GM18861 (cell line): ENCODE measurements at regions not wholly inside any gene's neighbourhood (a gene's known extent, or its start where the extent isn't known, plus 50 kb on each side); places are given as distances from the start of the nearest gene placed in this dataset.
"Not testable (repeated sequence)": the region's sequence is repeated elsewhere in the genome, so short reads cannot be mapped to it uniquely, and the experiment has no call there.

ENCODE experiments used
- ATAC-seq: cut with Tn5 transposase; IDR thresholded peaks from one replicate; pipeline ENCODE4 v1.9.1; 2021; ENCODE audit not compliant: unreplicated experiment

- not testable (repeated sequence) for ATAC-seq
Measured at GRCh38 chr5:99478450-99478849, 549.6 kb upstream of the CHD1 start.

- not testable (repeated sequence) for ATAC-seq
Measured at GRCh38 chr5:99473328-99473727, 544.5 kb upstream of the CHD1 start.

- not testable (repeated sequence) for ATAC-seq
Measured at GRCh38 chr5:99471726-99472125, 542.9 kb upstream of the CHD1 start.

DNA sequence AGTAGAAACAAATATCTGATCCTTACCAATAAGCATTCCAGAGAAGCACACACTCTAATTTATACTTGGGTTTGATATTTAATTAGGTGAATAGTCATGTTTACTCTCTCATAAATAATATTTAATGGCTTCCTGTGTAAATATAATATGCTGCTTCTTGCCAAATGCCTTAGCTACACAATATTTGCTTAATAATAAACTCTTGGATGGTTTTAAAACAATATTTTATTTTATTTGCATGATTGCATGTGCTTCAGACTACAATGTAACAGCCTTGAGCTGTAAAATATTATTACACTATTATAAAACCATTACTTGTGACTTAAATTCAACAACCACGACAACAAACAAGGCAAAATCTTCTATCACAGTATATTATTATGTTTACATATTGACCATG lies 542.4 kb upstream of the CHD1 start:
- ATAC-seq: not testable (repeated sequence)

DNA sequence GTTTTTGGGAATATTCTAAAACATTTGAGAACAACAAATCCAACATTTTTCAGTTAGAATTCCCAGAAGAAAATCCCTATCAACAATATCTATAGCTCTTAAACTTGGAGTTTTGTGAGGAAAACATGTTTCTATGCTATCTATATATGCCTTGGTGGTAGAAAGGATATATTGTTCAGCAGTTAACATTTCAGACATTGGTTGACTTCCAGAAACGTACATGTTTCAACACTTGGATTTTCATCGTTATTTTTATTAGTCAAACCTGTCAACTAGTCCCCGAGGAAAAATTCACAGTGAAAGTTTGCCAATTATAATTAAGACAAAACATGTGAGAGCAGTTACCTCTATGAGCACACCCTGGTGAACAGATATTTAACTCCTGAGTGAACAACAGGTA lies 541.8 kb upstream of the CHD1 start:
- ATAC-seq: not testable (repeated sequence)

DNA sequence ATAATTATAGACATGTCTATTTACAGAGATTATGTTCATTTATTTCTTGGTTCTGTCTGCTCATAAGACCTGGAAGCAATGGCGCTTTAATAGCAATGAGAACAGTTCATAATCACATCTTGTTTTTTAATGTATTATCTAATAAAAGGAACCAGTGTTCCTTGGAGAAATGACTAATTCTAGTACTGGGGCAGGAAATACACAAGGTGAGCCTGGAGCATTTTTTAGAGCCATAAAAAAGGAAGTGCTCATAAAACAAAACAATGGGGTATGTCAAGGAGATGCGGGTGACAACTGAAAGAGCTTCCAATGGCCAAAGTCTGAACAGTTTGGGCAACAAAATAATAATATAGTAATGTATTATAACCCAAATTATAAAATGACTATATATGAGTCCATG lies 531.9 kb upstream of the CHD1 start:
- no peak for ATAC-seq

- ATAC-seq: no peak
Measured at GRCh38 chr5:99453196-99453595, 524.4 kb upstream of the CHD1 start.

- ATAC-seq: no peak
Measured at GRCh38 chr5:99449786-99450185, 521.0 kb upstream of the CHD1 start.

DNA sequence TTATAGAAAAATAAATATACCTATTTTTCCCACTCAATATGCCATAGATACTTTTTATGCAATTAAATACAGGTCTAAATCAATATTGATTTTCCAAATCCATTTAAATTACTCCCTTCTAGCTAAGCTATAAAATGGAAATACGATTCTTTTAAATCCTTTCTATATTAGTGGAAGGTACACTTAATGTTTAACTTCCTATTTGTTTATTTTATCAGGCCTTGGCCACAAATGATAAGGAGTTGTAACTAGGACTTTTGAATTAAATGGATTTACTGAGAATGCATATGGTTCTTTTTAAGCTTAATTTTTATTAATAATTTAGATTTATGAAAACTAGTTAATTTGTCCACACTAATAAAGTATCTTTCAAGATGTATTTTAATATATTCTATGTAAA lies 517.0 kb upstream of the CHD1 start:
- ATAC-seq: no peak

- ATAC-seq: no peak
Measured at GRCh38 chr5:99441235-99441634, 512.4 kb upstream of the CHD1 start.

- ATAC-seq: no peak
Measured at GRCh38 chr5:99438619-99439018, 509.8 kb upstream of the CHD1 start.

DNA sequence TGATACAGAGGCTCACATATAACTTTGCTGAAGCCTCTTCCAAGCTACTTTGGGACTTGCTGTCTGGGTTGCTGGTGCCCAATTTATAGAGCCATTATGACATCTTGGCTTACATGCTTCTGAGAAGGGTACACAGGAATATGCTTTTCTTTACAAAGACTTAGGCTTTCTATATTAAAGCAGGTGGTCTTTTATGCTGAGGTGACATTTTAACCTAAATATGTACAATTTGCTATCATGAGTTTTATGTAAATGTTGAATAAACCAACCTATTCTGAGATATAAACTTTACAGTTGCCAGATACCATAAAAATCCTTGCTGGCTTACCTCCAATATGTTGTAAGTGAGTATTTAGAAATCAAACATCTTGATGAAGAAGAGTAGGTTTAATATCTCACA lies 509.2 kb upstream of the CHD1 start:
- no peak for ATAC-seq

DNA sequence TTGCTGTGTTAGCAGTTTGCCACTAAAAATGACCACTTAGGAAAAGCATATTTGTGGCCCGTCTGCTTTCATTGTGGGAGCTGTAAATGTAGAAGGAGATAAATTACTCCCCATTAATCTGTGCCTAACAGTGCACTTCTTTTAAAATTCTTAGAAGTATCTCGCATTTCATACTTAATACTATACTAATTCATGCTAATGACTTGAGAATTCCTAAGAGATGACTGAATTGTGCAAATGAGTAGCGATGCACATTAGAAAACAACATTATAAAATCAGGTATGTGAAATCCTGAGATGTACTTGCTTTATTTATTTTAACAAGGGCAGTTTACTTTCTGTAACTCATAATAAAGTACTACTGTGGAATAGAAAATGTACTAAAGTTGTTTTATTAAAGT lies 494.6 kb upstream of the CHD1 start:
- not testable (repeated sequence) for ATAC-seq

- not testable (repeated sequence) for ATAC-seq
Measured at GRCh38 chr5:99418640-99419039, 489.8 kb upstream of the CHD1 start.

- ATAC-seq: not testable (repeated sequence)
Measured at GRCh38 chr5:99410386-99410785, 481.6 kb upstream of the CHD1 start.

DNA sequence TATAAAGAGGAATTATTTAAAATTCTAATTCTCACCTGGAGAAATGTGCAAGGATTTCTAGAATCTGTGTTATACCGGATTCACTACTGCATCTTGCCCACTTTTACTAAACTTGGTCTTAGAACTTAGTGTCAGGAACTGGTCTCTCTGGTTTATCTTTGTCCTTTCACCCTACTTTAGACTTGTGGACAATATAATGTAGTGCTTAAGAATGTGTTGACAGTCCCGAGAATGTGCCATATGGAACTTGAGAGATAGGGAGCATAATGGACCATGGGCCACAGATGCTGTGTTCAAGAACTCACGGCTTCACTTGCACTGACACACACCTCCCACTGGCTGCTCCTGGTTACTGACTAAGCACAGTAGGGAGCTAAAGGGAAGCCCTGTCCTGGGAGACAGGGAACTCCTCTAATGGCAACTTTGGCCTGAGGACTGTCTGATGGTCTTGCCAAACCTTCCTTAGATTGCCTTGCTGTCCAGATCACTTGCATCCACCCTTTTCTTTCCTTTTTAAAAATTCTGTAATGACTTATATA lies 476.0 kb upstream of the CHD1 start:
- ATAC-seq: not testable (repeated sequence)

GRCh38 chr5:99400571-99400970 lies 471.8 kb upstream of the CHD1 start:
- not testable (repeated sequence) for ATAC-seq

- ATAC-seq: no peak
Measured at GRCh38 chr5:99398976-99399375, 470.2 kb upstream of the CHD1 start.

GRCh38 chr5:99386406-99387077 lies 457.7 kb upstream of the CHD1 start:
- ATAC-seq: no peak

DNA sequence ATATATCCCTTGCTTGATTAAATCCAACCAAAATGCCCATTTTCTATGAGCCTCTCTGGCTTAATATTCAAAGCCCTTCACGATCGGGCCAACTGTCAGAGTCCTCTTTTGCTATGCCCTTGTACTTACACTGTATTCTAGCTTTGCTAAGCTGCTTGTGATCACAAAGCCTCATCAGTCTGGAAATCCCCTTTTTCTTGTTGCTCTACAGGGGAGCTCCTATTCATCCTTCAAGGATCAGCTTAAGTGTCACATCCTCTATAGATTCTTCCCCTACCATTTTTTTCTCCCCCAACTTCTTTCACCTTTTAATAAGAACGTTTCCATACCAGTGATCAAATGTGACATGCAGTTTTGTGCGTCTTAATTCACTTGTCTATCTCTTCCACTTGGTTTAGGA lies 450.4 kb upstream of the CHD1 start:
- no peak for ATAC-seq

- ATAC-seq: no peak
Measured at GRCh38 chr5:99378443-99378842, 449.6 kb upstream of the CHD1 start.

DNA sequence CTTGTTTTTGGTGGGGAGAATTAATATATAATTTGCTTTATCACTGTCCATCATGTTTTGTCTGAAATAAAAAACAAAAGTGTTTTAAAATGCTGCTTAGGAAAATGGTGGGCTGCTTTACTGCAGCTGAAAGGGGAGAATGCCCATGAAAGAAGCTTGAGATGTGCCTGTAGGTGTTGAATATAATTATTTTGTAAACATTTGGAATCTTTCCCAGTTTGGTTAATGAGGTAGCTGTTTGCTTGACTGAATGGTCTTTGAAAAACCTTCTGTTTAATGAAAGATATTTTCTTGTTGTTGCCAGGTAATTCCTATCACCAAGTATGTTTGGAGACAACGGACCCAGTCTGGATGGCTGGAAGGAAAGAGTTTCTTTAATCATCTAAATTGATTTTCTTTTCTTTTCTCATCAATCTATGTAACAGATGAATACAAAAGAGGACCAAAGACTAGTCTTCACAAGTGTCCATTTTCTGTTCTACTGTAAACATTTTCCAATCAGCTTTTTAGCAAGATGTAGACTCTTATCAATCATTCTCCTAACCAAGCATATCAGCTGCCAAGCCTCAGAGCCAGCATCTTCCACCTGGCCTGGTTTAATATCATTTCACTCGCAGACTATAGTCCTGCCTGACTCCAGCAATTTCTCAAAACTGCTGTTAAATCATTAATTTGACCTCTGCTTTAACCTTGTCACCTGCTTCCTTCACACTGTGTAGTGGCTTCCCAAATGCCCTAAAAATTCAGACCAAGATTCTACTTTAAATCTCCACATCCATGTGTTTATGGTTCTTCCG lies 441.2 kb upstream of the CHD1 start:
- no peak for ATAC-seq
